HG02852 (cell line): ENCODE measurements at regions not wholly inside any gene's neighbourhood (a gene's known extent, or its start where the extent isn't known, plus 50 kb on each side); places are given as distances from the start of the nearest gene placed in this dataset.

Source experiments
- ATAC-seq: cut with Tn5 transposase; IDR thresholded peaks from one replicate; pipeline ENCODE4 v1.9.1; 2021; ENCODE audit warnings: mild to moderate bottlenecking, moderate library complexity; ENCODE audit not compliant: unreplicated experiment

- no peak for ATAC-seq
Measured at GRCh38 chr1:234692966-234693580, 83.1 kb upstream of the IRF2BP2 start.

- no peak for ATAC-seq
Measured at GRCh38 chr1:234691567-234691966, 81.6 kb upstream of the IRF2BP2 start.

GRCh38 chr1:234690872-234691271 lies 80.9 kb upstream of the IRF2BP2 start:
- ATAC-seq, result no peak

- no peak for ATAC-seq
Measured at GRCh38 chr1:234689236-234689635, 79.3 kb upstream of the IRF2BP2 start.

- ATAC-seq, result no peak
Measured at GRCh38 chr1:234687011-234687410, 77.0 kb upstream of the IRF2BP2 start.

GRCh38 chr1:234686035-234686434 lies 76.1 kb upstream of the IRF2BP2 start:
- ATAC-seq, result no peak

GRCh38 chr1:234684856-234685255 lies 74.9 kb upstream of the IRF2BP2 start:
- ATAC-seq, result no peak

- no peak for ATAC-seq
Measured at GRCh38 chr1:234683861-234684632, 74.1 kb upstream of the IRF2BP2 start.

GRCh38 chr1:234683127-234683860 lies 73.3 kb upstream of the IRF2BP2 start:
- no peak for ATAC-seq

- no peak for ATAC-seq
Measured at GRCh38 chr1:234681990-234682389, 72.0 kb upstream of the IRF2BP2 start.

GRCh38 chr1:234681065-234681464 lies 71.1 kb upstream of the IRF2BP2 start:
- ATAC-seq, result no peak

GRCh38 chr1:234680331-234680904 lies 70.4 kb upstream of the IRF2BP2 start:
- ATAC-seq, result no peak

GRCh38 chr1:234676103-234676594 lies 66.2 kb upstream of the IRF2BP2 start:
- peak; percentile 84 for ATAC-seq

- ATAC-seq, result no peak
Measured at GRCh38 chr1:234675572-234675971, 65.6 kb upstream of the IRF2BP2 start.

GRCh38 chr1:234675006-234675405 lies 65.0 kb upstream of the IRF2BP2 start:
- ATAC-seq, result no peak

- no peak for ATAC-seq
Measured at GRCh38 chr1:234674218-234674815, 64.3 kb upstream of the IRF2BP2 start.

- no peak for ATAC-seq
Measured at GRCh38 chr1:234672349-234673135, 62.6 kb upstream of the IRF2BP2 start.

GRCh38 chr1:234670967-234671626 lies 61.1 kb upstream of the IRF2BP2 start:
- ATAC-seq, result peak; percentile 47

GRCh38 chr1:234669499-234669898 lies 59.5 kb upstream of the IRF2BP2 start:
- no peak for ATAC-seq

GRCh38 chr1:234668577-234668955 lies 58.6 kb upstream of the IRF2BP2 start:
- no peak for ATAC-seq
